CD4-positive, alpha-beta T cell treated with Interleukin-10 for 1 hour (primary cell): ENCODE measurements at regions not wholly inside any gene's neighbourhood (a gene's known extent, or its start where the extent isn't known, plus 50 kb on each side); places are given as distances from the start of the nearest gene placed in this dataset.
"Not testable (repeated sequence)": the region's sequence is repeated elsewhere in the genome, so short reads cannot be mapped to it uniquely, and the experiment has no call there.

ENCODE experiments used
- DNase-seq: peaks from one replicate; pipeline ENCODE4 v3.0.0-alpha.2; 2020

GRCh38 chr4:77451530-77451929 is 154.1 kb upstream of the CXCL13 start:
- DNase-seq, result no peak

GRCh38 chr4:77452117-77452516 is 153.5 kb upstream of the CXCL13 start:
- DNase-seq, result not testable (repeated sequence)

GRCh38 chr4:77453911-77454310 is 151.7 kb upstream of the CXCL13 start:
- no peak for DNase-seq

- DNase-seq, result no peak
These were observed 150.8 kb upstream of the CXCL13 start for GRCh38 chr4:77454858-77455257.

GRCh38 chr4:77464100-77464499 is 141.5 kb upstream of the CXCL13 start:
- not testable (repeated sequence) for DNase-seq

GRCh38 chr4:77465271-77465670 is 140.3 kb upstream of the CXCL13 start:
- no peak for DNase-seq

- no peak for DNase-seq
These were observed 139.2 kb upstream of the CXCL13 start for GRCh38 chr4:77466430-77466829.

GRCh38 chr4:77471821-77472495 is 133.7 kb upstream of the CXCL13 start:
- no peak for DNase-seq

- no peak for DNase-seq
These were observed 132.1 kb upstream of the CXCL13 start for GRCh38 chr4:77473509-77473908.

- no peak for DNase-seq
These were observed 123.8 kb upstream of the CXCL13 start for GRCh38 chr4:77481856-77482255.

- DNase-seq, result no peak
These were observed 116.7 kb upstream of the CXCL13 start for GRCh38 chr4:77488882-77489281.

GRCh38 chr4:77493120-77493752 is 112.4 kb upstream of the CXCL13 start:
- DNase-seq, result no peak

GRCh38 chr4:77493829-77494551 is 111.6 kb upstream of the CXCL13 start:
- DNase-seq, result no peak

GRCh38 chr4:77496457-77496856 is 109.2 kb upstream of the CXCL13 start:
- no peak for DNase-seq

- DNase-seq, result no peak
These were observed 104.8 kb upstream of the CXCL13 start for GRCh38 chr4:77500801-77501200.

- no peak for DNase-seq
These were observed 104.4 kb upstream of the CXCL13 start for GRCh38 chr4:77501240-77501639.

- no peak for DNase-seq
These were observed 103.8 kb upstream of the CXCL13 start for GRCh38 chr4:77501851-77502250.

GRCh38 chr4:77504407-77504806 is 101.2 kb upstream of the CXCL13 start:
- DNase-seq, result no peak

- no peak for DNase-seq
These were observed 100.2 kb upstream of the CXCL13 start for GRCh38 chr4:77505275-77505957.

- no peak for DNase-seq
These were observed 99.7 kb upstream of the CXCL13 start for GRCh38 chr4:77505958-77506319.

GRCh38 chr4:77510367-77510766 is 95.3 kb upstream of the CXCL13 start:
- DNase-seq, result no peak

- DNase-seq, result no peak
These were observed 80.1 kb upstream of the CXCL13 start for GRCh38 chr4:77525538-77525937.

- DNase-seq, result not testable (repeated sequence)
These were observed 77.7 kb upstream of the CXCL13 start for GRCh38 chr4:77527900-77528299.

GRCh38 chr4:77538144-77538543 is 67.5 kb upstream of the CXCL13 start:
- DNase-seq, result no peak
